Testis (tissue), 2 donors: ENCODE measurements at regions not wholly inside any gene's neighbourhood (a gene's known extent, or its start where the extent isn't known, plus 50 kb on each side); places are given as distances from the start of the nearest gene placed in this dataset.

Source experiments
- CTCF ChIP-seq, 3 experiments: fragments of 450-650 bp in 2 of 3; fragments of 200-600 bp in 1 of 3; sonication (generic) in 1 of 3; IDR thresholded peaks; one replicate each; pipeline ENCODE4 v1.5.1; 2016 to 2019; ENCODE audit warnings: antibody characterized with exemption in 3 of 3, mild to moderate bottlenecking in 2 of 3, moderate library complexity in 1 of 3
- POLR2A ChIP-seq: fragments of 450-650 bp; IDR thresholded peaks from one replicate; pipeline ENCODE4 v1.6.1; 2017; ENCODE audit warnings: antibody characterized with exemption, mild to moderate bottlenecking, moderate library complexity

- TF ChIP-seq CTCF (IDR thresholded peaks at IDR 0.05) (no peak), POLR2A (no peak)
Measured at GRCh38 chr17:68106085-68106484, 70.5 kb downstream of the KPNA2 start.
